Colon (tissue), 2 donors: ENCODE measurements at regions not wholly inside any gene's neighbourhood (a gene's known extent, or its start where the extent isn't known, plus 50 kb on each side); places are given as distances from the start of the nearest gene placed in this dataset.

ENCODE experiments used
- FAIRE-seq: peaks from 2 replicates; lab custom pipeline; 2012; peaks lifted over from hg19 to GRCh38; lab: Jason Lieb, UNC
- donor health status: control.
- donor health status: control.

DNA sequence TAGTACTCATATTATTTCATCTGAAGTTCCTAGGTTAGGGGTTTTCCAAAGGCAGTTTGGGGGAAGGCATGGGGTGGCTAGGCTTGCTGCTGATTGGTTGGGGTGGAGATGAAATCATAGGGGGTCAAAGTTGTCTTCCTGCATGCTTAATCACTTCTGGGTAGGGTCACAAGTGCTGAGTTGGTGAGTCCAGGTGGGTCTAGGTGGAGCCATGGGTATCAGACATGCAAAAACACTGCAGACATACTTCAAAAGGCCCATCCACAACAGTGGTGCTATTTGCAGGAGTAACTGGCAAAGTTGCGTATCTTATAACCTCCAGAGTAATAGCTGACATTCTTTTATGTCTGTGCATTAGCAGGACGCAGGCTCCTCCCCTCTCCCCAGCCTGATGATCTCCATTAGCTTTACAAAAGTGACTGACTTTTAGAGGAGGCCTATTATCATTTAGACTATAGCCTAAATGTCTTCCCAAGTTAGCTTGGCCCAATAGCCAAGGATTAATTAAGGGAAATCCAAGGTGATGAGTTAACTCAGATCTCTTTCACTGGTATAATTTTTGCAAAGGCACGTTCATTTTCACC, 374.4 kb upstream of the PRMT6 start:
- no peak for FAIRE-seq

DNA sequence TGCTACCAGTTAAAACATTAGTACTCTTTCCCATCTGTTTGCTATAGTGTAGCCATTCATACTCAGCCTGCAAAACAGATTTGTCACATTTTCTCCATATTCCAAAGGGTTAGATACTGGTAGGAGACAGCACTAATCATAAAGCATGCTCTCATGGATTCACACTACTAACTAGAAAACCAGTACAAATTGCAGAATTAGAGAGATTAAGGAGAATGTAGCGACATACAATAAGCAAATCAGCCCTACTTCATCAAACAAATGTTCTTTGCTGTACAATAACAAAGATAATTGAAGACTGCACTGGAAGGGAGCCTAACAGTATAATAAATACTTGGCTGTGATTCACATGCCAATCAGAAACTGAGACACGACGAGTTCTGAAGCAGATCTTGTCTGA, 368.0 kb upstream of the PRMT6 start:
- FAIRE-seq = no peak

DNA sequence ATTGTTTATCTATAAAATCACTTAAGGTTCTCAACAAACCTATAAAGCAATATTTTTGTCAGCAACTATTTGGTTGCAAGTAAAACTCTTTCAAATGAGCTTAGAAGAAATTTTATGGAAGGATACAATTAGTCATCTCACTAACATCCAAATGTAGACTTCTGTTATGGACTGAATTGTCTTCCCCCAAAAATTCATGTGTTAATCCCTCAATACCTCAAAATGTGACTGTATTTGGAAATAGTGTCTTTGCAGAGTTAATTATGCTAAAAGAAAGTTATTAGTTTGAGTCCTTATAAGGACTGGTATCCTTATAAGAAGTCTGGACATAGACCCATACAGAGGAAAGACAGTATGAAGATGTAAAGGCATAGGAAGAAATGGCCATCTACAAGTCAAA, 357.8 kb upstream of the PRMT6 start:
- no peak for FAIRE-seq

DNA sequence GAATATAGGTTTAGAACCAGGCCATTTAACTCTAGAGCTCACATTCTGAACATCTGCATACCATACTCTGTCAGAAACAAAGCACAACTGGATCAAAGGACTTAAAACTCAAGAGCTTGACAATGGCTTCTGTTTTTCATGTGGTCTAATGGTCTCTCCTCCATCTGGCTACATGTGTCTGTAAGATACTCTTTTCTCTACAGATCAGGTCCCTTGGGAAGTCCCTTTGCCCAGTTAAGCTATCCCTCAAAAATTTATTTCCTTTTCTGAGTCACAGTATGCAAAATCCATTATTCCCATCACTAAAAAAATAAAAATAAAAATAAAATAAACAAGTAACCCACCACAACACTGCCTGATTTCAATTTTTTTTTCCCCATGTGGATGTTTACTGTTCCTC, 357.0 kb upstream of the PRMT6 start:
- FAIRE-seq = no peak

DNA sequence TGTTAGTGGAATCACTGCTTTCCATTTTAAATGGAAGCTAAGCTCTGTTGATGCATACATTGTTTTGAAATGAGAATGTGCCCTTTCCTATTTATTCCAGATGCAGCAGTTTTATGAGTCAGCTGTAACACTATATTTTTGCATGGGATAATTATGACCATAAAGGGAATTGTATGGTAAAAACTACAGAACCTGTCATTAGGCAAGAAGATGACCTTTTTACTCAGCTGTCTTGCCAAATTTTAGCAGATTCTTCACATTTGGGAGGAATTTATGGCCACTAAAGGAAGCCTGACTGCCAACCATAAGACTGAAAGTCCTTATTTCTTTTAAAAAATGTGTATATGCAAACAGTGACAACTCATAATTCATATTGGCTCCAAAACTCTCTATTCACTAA, 356.3 kb upstream of the PRMT6 start:
- no peak for FAIRE-seq

DNA sequence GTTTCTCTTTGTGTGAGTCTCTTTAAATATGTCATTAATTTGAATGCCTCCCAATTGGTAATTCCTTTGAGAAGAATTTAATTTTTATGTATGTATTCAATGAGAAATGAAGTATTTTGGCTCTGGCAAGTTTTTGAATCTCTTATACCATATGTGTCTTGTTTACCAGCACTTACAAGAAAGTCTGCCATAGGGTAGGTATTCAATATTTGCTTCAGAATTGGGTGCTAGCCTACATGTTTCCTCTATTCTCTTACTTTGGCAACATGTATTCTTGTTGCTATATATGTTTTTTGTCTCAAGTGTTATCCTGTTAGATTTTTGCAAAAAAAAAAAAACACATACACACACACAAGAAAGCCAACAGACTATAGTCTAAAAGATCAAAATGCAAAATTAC, 350.5 kb upstream of the PRMT6 start:
- FAIRE-seq = no peak

DNA sequence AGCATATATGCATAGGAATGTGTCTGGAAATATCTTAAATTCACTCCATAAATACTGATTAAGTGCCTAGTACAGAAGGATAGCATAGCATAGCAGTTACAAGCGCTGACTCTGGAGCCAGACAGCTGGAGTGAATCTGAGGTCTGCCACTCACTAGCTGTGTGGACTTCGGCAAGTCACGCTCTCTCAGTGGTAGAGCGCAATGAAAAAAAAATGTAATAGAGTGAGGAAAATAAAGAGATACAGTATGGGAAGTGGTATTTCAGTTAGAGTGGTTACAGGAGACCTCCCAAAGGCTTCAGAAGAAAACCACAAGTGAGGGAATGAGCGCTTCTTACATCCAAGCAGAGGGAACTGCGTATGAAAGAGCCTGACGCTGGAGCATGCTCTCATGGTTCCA, 338.9 kb upstream of the PRMT6 start:
- no peak for FAIRE-seq

DNA sequence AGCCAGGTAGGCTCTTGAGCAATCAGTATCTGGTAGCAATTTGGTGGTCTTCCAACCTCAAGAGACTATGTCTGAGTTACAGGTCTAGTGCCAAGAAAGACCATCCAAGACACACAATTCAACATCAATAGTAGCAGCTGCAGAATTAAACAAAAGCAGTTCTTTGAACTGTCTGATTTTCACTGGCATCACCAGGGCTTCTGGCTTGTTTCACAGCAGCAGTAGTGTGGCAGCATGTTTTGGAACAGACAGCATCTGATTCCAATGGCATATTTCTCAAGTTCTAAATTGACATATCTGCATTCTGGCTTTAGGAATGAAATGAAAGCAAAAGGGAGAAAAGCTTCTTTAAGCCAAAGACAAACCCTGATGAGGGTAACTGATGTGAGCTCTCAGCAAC, 334.7 kb upstream of the PRMT6 start:
- FAIRE-seq = no peak

DNA sequence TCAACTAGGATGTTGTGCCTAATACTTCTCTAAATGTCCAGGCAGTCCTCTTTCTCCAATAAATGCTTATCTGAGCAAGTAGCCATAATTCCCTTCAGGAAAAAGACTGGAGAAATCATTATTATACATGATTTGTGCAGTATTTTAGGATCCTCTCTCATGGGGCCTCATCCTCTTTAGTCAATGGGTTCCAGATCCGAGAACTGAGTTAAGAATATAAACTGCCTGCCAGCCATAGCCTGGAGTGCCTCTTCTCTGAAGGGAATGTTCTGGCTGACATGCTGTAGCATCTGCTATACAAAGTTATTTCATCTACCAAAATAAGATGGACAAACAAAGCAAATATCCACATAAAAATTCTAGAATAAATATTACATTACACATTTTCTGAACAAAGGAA, 334.0 kb upstream of the PRMT6 start:
- FAIRE-seq = no peak

DNA sequence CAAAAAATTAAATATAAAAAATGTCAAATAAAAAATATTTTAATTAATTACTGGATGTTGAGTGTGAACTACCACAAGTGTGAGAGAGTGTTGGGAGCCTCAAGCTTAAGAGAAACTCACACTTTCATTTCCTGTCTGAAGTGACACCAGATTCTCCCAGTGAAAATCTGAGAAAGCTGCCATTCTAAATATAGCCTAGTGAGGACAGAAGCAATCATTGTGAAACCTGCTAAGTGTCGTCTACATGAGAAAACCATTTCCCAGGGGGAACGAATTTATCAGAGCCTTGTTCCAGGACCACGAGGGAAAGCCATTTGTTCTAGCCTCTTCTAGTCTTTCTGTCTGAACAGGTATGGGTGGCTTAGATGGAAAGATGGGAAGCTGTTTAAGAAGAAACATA, 329.3 kb upstream of the PRMT6 start:
- no peak for FAIRE-seq

DNA sequence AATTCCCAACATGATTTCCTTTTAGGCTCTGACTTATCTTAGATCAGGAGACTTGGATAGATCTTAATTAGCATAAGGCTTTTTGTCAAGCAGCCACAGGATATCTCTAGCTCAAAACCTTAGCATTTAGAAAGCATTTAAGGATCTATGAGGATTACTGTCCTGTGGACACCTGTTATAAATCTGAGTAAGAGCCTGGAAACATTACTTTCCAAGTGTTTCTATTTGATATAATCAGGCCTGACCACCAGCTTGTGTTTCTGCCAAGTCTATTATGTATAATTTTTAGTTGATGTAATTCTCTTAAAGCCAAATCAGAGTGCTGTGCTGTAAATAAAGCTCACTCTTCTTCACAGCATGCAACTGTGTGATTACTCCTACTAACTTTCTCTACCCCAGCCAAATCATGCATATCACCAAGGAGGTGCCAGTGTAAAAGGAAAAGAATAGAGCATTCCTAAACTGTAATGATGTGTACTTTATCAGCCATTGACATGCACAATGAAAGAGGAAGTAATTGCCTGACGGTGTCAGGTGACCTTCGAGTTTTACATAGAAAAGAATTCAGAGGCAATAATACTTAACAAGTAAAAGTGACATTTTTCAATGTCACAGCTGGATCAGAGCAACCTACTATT, 309.9 kb upstream of the PRMT6 start:
- no peak for FAIRE-seq

DNA sequence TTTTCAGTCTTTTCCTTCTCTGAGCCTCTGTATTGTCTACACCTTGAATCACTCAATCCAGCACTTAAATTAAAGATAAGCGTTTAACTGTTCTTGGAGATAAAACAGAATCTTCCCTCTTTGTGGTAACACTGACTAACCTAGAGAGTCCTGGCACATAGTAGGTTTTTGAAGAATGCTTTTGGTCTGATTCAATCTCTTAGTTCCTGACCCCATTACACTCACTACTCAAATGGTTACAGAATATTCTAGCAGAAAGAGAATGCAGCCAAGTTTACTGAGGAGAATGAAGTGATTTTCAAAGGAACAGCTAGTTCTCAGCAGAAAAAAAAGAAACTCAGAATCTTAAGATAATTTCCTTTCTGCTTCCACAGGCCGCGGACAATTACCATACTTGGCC, 309.2 kb upstream of the PRMT6 start:
- no peak for FAIRE-seq

DNA sequence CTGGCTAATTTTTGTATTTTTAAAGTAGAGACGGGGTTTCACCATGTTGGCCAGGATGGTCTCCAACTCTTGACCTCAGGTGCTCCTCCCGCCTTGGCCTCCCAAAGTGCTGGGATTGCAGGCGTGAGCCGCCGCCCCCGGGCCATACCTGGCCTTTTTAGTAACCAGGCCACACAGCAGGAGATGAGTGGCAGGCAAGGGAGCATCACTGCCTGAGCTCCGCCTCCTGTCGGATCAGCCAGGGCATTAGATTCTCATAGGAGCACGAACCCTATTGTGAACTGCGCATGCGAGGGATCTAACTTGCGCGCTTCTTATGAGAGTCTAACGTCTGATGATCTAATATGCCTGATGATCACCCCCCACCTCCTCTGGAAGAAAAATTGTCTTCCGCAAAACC, 308.7 kb upstream of the PRMT6 start:
- no peak for FAIRE-seq

DNA sequence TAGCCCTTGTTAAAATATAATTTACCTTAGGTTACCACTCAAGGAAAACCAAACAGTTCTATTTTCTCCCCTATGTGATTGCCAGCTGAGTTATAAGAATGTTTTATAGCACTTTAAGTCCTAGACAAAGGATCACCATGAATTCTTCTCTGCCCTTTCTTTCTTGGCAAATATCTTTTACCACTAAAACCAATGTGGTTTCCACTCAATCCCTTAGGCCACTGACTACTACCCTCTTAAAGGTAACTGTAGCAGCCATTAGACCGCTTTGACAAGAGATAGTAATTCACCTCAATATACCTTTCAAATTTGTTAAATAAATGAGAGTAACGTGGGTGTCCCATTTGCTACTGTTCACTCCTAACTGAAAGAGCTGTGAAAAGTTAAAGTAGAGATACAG, 307.9 kb upstream of the PRMT6 start:
- FAIRE-seq = no peak

DNA sequence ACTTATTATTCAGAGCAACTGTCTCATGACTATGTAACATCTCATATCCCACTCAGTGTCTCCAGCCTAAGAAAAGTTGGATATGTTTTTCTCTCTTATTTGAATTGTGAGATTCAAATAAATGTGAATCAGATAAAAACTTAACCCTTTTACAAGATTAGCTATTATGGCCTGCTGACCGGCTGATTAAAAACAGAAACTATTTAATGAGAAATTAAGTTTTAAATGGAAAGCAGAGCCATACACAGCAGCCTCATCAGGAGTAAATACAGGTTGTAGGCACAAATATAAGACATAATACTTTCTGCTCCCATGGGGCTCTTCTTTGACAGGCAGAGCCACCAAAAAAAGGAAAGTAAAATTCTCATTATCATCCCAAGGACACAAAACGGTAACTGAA, 307.0 kb upstream of the PRMT6 start:
- no peak for FAIRE-seq

DNA sequence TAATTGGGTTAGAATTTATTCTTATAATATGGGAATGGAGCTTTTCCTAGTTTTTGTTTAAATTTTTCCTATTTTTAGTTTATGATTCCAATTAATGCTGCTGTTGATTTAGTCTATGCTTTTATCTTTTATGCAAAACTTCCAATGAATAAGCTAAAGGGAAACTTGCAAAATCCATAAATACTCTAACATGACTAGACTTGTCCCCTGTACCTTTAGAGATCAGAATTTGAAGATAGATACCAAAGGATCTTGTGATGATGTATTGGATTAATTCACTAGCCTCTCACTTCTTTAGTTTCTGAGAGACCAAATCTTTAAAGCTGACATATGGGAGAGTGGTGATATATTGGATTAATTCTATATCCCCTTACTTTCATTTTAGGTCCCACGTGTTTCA, 306.6 kb upstream of the PRMT6 start:
- no peak for FAIRE-seq

DNA sequence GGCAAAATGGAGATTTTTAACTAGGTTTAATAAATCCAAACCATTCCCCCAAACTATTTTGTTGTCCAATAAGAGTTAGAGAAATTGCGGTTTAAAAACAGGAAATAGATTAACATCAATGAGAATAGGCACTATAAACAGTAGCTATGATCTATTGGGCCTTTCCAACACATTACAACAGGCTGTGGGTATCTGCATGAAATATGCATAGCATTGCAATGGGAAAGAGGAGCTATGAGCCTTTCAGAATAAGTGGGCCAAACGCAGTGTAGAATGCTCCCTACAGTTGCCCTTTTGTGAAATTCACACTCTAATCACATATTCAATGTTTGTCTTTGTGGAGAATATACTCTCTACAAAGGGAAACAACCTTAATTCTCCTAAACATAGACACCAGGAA, 305.5 kb upstream of the PRMT6 start:
- no peak for FAIRE-seq

DNA sequence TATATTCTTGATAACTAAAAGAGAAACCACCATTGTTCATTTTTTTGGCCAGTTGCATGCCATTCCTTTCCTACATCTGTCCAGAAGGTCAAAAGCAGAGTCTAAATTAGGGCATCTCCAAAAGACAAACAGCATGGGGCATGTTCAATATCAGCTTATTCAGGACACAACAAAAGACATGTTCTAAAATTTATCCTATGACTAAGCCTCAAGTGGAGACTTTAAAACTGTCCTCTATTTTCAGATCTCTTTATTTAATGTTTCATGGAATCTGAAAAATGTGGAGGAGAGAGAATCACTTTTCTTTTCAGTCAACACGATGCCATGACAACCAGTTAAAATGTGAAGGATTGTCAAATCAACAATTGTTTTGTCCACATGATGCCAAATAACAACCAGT, 303.4 kb upstream of the PRMT6 start:
- no peak for FAIRE-seq

DNA sequence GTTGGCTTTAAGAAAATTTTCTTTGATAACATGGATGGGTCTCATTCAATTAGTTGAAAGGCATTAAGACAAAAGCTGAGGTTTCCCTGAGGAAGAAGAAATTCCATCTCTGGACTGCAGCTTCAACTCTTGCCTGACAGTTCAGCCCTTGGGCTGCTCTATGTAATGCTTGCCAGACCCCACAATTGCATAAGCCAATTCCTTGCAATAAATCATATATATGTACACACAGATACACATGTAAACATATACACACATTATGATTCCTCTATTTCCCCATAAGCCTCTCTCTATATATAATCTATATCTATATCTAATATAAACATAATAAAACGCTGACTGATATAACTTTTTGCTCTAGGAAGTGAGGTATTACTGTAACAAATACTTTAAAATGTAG, 301.5 kb upstream of the PRMT6 start:
- FAIRE-seq = no peak

DNA sequence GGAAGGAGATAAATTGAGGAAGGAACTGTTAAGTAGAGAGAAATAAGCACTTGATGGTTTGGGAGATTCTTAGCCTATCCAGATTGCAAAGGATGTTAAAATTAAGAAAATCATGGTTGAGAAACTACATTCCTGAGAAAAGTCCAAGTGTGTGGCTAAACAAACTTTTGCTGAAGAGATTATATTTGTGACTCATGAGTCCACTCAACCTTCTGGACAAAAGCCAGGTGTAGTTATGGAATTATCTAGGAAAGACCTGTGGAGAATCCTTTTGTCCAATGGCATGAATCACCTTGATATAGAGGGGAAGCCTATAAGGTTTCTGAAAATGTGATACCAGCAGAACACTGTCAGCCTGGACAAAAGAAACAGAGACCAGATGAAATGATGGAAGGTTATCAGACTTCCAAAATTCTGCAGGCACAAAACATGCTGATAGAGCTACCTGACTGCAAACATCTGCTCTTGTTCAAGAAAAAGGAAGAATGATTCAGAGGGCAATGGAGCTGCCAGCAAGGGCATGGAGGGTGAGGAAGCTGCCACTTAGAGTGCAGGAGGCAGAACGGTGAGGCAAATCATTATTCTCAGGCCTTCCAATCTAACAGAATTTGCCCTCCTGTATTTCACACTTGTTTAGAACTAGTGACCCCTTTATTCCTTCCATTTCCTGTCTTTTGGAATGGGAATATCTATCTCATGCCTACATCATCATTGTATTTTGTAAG, 300.6 kb upstream of the PRMT6 start:
- FAIRE-seq = no peak

DNA sequence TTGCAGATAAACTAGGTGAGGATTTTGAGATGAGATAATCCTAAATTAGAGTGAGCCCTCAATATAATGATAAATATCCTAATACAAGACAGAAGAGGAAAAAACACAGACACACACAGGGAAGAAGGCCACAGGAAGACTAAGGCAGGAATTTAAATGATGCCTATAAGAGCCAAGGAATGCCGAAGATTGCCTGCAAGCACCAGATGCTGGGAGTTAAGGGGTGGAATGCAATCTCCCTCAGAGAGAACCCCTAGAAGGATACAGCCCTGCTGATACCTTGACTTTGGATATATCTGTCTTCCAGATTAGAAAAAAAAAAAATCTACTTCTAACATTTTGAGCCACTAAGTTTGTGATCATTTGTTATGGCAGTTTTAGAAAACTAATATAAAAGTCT, 299.7 kb upstream of the PRMT6 start:
- FAIRE-seq = no peak

DNA sequence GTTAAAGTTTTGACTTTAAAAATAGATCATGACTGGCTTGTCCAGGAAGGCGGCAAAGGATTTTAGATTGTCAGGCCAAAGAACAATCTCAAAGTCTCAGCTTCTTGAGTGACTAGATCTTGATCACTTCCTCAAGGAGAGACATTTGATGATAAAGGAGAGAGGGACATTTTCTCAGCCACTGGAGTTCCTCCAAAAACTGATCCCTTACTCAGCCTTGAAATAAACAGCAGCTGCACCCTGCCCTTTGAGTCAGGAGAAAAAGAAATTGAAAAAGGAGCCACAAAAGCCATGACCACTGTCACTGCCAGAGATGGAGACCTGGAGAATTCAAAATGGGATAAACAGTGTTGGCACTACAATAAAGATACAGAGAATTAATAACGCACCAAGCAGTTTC, 288.4 kb upstream of the PRMT6 start:
- FAIRE-seq = no peak

DNA sequence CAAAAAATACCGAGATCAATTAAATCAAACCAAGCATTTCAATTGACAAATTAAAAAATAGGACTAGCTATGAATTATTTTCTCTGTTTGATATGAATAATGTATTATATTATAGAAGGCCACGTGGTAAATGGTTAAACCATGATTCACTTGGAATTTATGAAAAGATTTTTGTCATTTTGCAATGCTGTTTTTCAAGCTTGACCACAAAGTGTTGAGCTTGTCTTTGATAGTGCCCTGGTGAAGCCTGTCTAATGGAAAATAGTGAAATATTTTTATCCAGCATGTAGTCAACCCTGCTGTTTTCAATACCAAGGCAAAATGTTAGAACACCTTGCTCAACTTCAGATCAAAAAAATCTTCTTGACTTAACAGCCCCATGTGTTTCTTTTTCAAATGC, 288.0 kb upstream of the PRMT6 start:
- FAIRE-seq = no peak

DNA sequence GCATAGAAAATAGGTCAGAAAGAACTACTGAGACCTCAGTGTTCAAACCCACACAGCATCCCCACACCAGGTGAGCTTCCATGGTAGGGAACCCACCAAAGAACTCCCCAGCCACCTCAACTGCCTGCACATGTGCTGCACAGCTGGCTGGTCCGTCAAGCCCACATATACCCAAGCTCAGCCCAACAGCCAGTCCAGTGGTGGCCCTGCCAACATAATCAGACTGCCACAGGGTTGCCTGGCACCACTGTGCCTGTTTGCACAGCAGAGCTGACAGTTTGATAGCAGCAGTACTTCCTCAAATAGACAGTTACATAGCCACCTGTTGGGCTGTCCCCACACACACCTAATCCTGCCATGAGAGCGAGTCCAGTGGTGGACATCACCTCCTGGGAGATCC, 283.3 kb upstream of the PRMT6 start:
- no peak for FAIRE-seq
